Mesendoderm (in vitro differentiated cells): ENCODE measurements at regions not wholly inside any gene's neighbourhood (a gene's known extent, or its start where the extent isn't known, plus 50 kb on each side); places are given as distances from the start of the nearest gene placed in this dataset.

Experiments
- DNase-seq: peaks from one replicate; pipeline ENCODE4 v3.0.0; 2013
- H2AK5ac ChIP-seq: 2 replicates; pipeline ENCODE4 v1.6.1; 2013; ENCODE audit warnings: low read length, inconsistent platforms
- H2BK120ac ChIP-seq: 2 replicates; pipeline ENCODE4 v1.6.1; 2013; ENCODE audit warnings: low read depth, mild to moderate bottlenecking, low read length, moderate library complexity, mixed read lengths
- H2BK15ac ChIP-seq: replicated peaks from 2 replicates; pipeline ENCODE4 v1.6.1; 2013; ENCODE audit warnings: low read depth, mild to moderate bottlenecking, moderate library complexity
- H2BK5ac ChIP-seq: 2 replicates; pipeline ENCODE4 v1.6.1; 2013; ENCODE audit warnings: low read length, inconsistent platforms
- H3K18ac ChIP-seq: 2 replicates; pipeline ENCODE4 v1.6.1; 2013; ENCODE audit warnings: mild to moderate bottlenecking, low read length, mixed read lengths
- H3K23ac ChIP-seq: one replicate; pipeline ENCODE4 v1.6.1; 2013; ENCODE audit warnings: low read length
- H3K27ac ChIP-seq: 2 replicates; pipeline ENCODE4 v1.5.1; 2013; ENCODE audit warnings: low read depth, mild to moderate bottlenecking, inconsistent platforms, low read length, moderate library complexity
- H3K27me3 ChIP-seq: 2 replicates; pipeline ENCODE4 v1.6.1; 2013; ENCODE audit warnings: low read length, control low read depth, mild to moderate bottlenecking, inconsistent platforms; ENCODE audit not compliant: insufficient read depth, poor library complexity
- H3K36me3 ChIP-seq: 2 replicates; pipeline ENCODE4 v1.6.1; 2013; ENCODE audit warnings: low read length, inconsistent platforms; ENCODE audit not compliant: control insufficient read depth, insufficient read depth
- H3K4ac ChIP-seq: one replicate; pipeline ENCODE4 v1.6.1; 2013; ENCODE audit warnings: low read depth, mild to moderate bottlenecking, low read length, moderate library complexity
- H3K4me1 ChIP-seq: 2 replicates; pipeline ENCODE4 v1.6.1; 2013; ENCODE audit warnings: low read depth, low read length, inconsistent platforms; ENCODE audit not compliant: control insufficient read depth
- H3K4me2 ChIP-seq: 2 replicates; pipeline ENCODE4 v1.6.1; 2013; ENCODE audit warnings: low read length
- H3K4me3 ChIP-seq: 2 replicates; pipeline ENCODE4 v1.5.1; 2013; ENCODE audit warnings: mild to moderate bottlenecking, low read length
- H3K56ac ChIP-seq: one replicate; pipeline ENCODE4 v1.6.1; 2013; ENCODE audit warnings: low read length
- H3K79me1 ChIP-seq: 2 replicates; pipeline ENCODE4 v1.6.1; 2013; ENCODE audit warnings: low read length, inconsistent platforms
- H3K79me2 ChIP-seq: 2 replicates; pipeline ENCODE4 v1.6.1; 2013; ENCODE audit warnings: mild to moderate bottlenecking, low read length; ENCODE audit not compliant: control insufficient read depth, insufficient read depth
- H3K9ac ChIP-seq: 2 replicates; pipeline ENCODE4 v1.6.1; 2013; ENCODE audit warnings: low read length, inconsistent platforms
- H4K5ac ChIP-seq: one replicate; pipeline ENCODE4 v1.6.1; 2013; ENCODE audit warnings: low read length
- H4K8ac ChIP-seq: one replicate; pipeline ENCODE4 v1.6.1; 2013; ENCODE audit warnings: low read depth, mild to moderate bottlenecking, control low read depth, low read length, moderate library complexity
- WGBS: extraction: QIAGEN DNeasy Blood & Tissue Kit; methylation state at CpG from one replicate; pipeline ENCODE4 v1.1.7; 2013; ENCODE audit warnings: low lambda C conversion rate, missing lambda C conversion rate; ENCODE audit not compliant: insufficient coverage; ENCODE audit errors: extremely low coverage; 5-methylcytosine and 5-hydroxymethylcytosine counted together

DNA sequence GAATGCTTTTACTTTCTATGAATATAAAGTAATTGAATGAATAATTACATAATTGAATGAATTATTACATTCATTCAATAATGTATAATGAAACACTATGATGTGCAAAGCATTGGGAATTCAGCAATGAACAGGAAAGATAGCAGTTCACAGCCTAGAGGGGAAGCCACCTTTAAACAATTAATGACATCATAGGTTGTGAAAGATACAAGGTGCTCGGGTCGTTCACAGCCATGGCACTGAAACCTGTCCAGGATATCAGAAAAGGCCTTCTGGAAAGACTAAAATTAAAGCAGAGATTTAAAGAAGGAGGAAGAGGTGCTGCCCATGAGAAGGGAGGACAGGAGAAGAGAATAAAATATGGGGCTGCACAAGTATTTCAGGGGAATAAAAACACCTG is 171.4 kb upstream of the KLF4 start:
- Histone ChIP-seq H3K36me3 (no peaks in the 10 kb centered on the region), H3K79me1 (no peaks in the 10 kb centered on the region), H4K8ac (no peak overlapping the region), H2BK15ac (no peak overlapping the region), H3K56ac (no peak overlapping the region), H2AK5ac (no peak overlapping the region), H3K9ac (no peak overlapping the region), H3K4me2 (no peak overlapping the region), H3K23ac (no peak overlapping the region), H3K79me2 (no peaks in the 10 kb centered on the region), H2BK120ac (no peak overlapping the region), H3K4me1 (no peaks in the 10 kb centered on the region), H3K4ac (no peak overlapping the region), H3K27ac (no peak overlapping the region), H2BK5ac (no peak overlapping the region), H3K27me3 (no peaks in the 10 kb centered on the region), H4K5ac (no peak overlapping the region), H3K4me3 (no peak overlapping the region), H3K18ac (no peak overlapping the region)
- DNase-seq: no peak
- no CpG with 5 or more reads among the region's 2 CpGs for WGBS

DNA sequence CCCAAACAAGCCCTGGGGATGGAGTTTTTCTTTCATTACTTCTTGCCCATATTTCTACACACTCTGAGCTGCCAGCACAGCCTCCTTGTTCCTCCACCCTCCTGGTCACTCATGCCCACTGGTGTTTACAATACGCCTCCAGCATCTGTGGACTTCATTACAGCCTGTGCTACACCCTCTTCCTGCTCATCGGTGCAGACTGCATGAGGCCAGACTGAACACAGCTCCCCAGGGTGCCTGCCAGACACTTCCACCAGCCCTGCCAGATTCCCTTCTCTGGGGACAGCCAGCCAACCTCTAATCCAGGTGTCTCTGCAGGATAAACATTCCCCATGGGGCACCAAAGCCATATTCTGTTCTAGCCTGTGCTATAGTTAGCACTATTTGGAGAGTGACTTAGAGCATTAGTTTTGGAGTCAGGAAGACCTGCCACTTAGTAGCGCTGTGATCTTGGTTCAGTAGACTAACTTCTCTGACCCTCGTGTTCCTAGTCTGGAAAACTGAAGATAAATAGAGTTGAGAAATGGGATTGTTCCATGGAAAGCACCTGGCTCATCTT is 163.8 kb upstream of the KLF4 start:
- H2AK5ac ChIP-seq: no peak overlapping the region
- DNase-seq: no peak
- no peak overlapping the region for H3K4me2 ChIP-seq
- no peaks in the 10 kb centered on the region for H3K36me3 ChIP-seq
- no peak overlapping the region for H3K56ac ChIP-seq
- no peaks in the 10 kb centered on the region for H3K4me1 ChIP-seq
- H3K79me1 ChIP-seq: no peaks in the 10 kb centered on the region
- H3K4ac ChIP-seq: no peak overlapping the region
- no peak overlapping the region for H2BK5ac ChIP-seq
- H2BK15ac ChIP-seq: no peak overlapping the region
- no peak overlapping the region for H3K9ac ChIP-seq
- H2BK120ac ChIP-seq: no peak overlapping the region
- H3K18ac ChIP-seq: no peak overlapping the region
- H3K4me3 ChIP-seq: no peak overlapping the region
- H3K23ac ChIP-seq: no peak overlapping the region
- no peaks in the 10 kb centered on the region for H3K79me2 ChIP-seq
- no CpG with 5 or more reads among the region's 4 CpGs for WGBS
- H3K27ac ChIP-seq: no peak overlapping the region
- no peaks in the 10 kb centered on the region for H3K27me3 ChIP-seq
- no peak overlapping the region for H4K5ac ChIP-seq
- no peak overlapping the region for H4K8ac ChIP-seq

DNA sequence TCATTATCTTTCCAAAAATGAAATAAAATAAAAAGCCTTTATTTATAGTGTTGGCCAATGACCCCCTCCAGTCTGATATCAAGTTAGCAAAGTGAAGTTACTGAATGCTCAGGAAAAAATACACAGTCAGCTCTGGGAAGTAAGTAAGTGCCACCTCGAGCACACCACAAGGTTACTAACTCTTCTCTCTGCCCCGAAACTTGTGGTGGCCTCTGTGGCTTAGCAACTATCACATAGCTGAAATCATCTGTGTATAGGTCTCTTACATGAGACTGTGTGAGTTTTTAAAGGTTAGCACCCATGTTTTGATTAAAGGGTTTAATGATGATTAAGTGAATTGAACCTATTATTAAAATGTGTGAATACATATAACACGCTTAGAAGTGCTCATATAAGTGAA is 161.4 kb upstream of the KLF4 start:
- H3K4ac ChIP-seq: no peak overlapping the region
- no peak overlapping the region for H3K18ac ChIP-seq
- no peaks in the 10 kb centered on the region for H3K27me3 ChIP-seq
- H3K4me3 ChIP-seq: no peak overlapping the region
- H3K36me3 ChIP-seq: no peaks in the 10 kb centered on the region
- no peak overlapping the region for H3K56ac ChIP-seq
- H3K79me1 ChIP-seq: no peaks in the 10 kb centered on the region
- no peak overlapping the region for H2AK5ac ChIP-seq
- DNase-seq: no peak
- no peak overlapping the region for H2BK5ac ChIP-seq
- H4K8ac ChIP-seq: no peak overlapping the region
- no peak overlapping the region for H3K4me2 ChIP-seq
- H3K27ac ChIP-seq: no peak overlapping the region
- no peaks in the 10 kb centered on the region for H3K4me1 ChIP-seq
- H4K5ac ChIP-seq: no peak overlapping the region
- no peak overlapping the region for H3K9ac ChIP-seq
- no peak overlapping the region for H3K23ac ChIP-seq
- H2BK120ac ChIP-seq: no peak overlapping the region
- 100% methylated on average over 1 of the region's 3 CpGs for WGBS
- H3K79me2 ChIP-seq: no peaks in the 10 kb centered on the region
- no peak overlapping the region for H2BK15ac ChIP-seq

DNA sequence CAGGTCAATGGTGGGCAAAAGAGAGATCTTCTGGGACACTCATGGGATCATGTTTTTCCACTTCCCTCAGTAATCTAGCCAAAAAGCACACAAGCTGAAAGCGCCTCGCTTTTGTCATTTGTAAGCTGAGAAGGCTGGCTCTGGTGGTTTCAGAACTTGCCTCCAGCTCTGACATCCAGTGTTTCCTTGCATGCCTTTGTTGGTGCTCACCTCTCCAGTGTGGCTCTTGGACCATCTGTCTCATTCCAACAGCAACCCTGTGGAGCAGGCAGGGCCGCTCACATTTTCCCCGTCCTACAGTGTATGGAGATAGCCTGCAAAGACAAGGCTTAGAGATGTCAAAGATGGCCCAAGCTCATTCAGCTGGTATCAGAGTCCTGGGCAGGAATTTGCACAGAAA is 160.8 kb upstream of the KLF4 start:
- Histone ChIP-seq H3K36me3 (no peaks in the 10 kb centered on the region), H2BK5ac (no peak overlapping the region), H3K79me1 (no peaks in the 10 kb centered on the region), H3K27me3 (no peaks in the 10 kb centered on the region), H3K18ac (no peak overlapping the region), H4K5ac (no peak overlapping the region), H3K56ac (no peak overlapping the region), H3K4ac (no peak overlapping the region), H3K79me2 (no peaks in the 10 kb centered on the region), H3K4me2 (no peak overlapping the region), H2BK15ac (no peak overlapping the region), H3K23ac (no peak overlapping the region), H3K4me3 (no peak overlapping the region), H4K8ac (no peak overlapping the region), H2AK5ac (no peak overlapping the region), H3K27ac (no peak overlapping the region), H2BK120ac (no peak overlapping the region), H3K4me1 (no peaks in the 10 kb centered on the region), H3K9ac (no peak overlapping the region)
- WGBS: no CpG with 5 or more reads among the region's 4 CpGs
- DNase-seq: no peak

DNA sequence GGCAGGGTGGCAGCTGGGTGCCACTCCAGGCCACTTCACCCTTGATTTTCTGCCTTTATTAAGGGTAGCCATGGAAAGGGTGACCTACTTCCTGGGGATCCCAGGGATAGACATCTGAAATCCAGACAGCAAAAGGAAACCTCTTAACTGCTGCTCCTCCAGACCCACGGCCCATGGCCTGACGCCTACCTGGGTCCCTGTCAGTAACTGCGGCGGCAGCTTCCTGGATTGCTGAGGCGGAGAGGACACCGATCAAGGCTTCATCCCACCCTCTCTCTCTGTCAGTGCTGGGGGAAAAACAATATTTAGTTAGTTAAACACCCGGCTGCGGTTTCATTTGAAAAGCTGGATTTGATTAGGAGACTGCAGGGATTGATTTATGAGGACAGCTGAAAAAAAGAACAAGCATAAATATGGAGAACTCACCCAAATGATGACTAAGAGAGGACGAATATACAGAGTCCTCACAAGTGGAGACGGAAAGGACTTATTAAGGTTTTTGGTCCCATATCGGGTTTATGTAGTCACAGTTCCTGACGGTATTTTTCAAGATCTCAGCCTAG is 158.7 kb upstream of the KLF4 start:
- no peak overlapping the region for H2BK15ac ChIP-seq
- no peaks in the 10 kb centered on the region for H3K79me1 ChIP-seq
- H3K27me3 ChIP-seq: no peaks in the 10 kb centered on the region
- WGBS: no CpG with 5 or more reads among the region's 12 CpGs
- H3K79me2 ChIP-seq: no peaks in the 10 kb centered on the region
- no peak overlapping the region for H3K9ac ChIP-seq
- no peak overlapping the region for H4K5ac ChIP-seq
- no peak overlapping the region for H3K18ac ChIP-seq
- no peak overlapping the region for H3K4ac ChIP-seq
- no peak overlapping the region for H2AK5ac ChIP-seq
- H2BK5ac ChIP-seq: no peak overlapping the region
- no peak overlapping the region for H3K23ac ChIP-seq
- H3K4me3 ChIP-seq: no peak overlapping the region
- no peak overlapping the region for H2BK120ac ChIP-seq
- no peak for DNase-seq
- no peaks in the 10 kb centered on the region for H3K36me3 ChIP-seq
- H3K56ac ChIP-seq: no peak overlapping the region
- no peak overlapping the region for H3K27ac ChIP-seq
- H3K4me2 ChIP-seq: no peak overlapping the region
- H4K8ac ChIP-seq: no peak overlapping the region
- no peaks in the 10 kb centered on the region for H3K4me1 ChIP-seq

DNA sequence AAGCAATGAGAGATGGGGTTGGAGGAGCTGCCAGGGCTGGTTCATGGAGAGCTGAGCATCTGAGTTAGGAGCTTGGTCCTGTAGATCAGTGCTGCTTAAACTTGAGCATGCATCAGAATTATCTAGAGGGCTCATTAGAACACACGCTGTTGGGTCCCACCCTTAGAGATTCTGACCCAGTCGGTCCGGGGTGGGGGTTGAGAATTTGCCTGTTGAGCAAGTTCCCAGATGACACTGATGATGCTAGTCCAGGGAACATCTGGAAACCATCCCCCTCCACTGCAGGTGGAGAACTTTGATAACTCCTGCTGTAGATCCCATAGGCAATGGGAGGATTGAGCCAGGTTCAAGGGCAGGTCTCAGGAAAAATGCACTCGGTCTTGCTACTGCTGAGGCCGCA is 158.0 kb upstream of the KLF4 start:
- H3K36me3 ChIP-seq: no peaks in the 10 kb centered on the region
- no peak overlapping the region for H2BK15ac ChIP-seq
- H2BK5ac ChIP-seq: no peak overlapping the region
- no peak overlapping the region for H2BK120ac ChIP-seq
- H3K79me2 ChIP-seq: no peaks in the 10 kb centered on the region
- H3K4me3 ChIP-seq: no peak overlapping the region
- H3K4ac ChIP-seq: no peak overlapping the region
- no peak overlapping the region for H4K8ac ChIP-seq
- H3K27me3 ChIP-seq: no peaks in the 10 kb centered on the region
- no peak overlapping the region for H3K18ac ChIP-seq
- H3K56ac ChIP-seq: no peak overlapping the region
- H3K79me1 ChIP-seq: no peaks in the 10 kb centered on the region
- no peak overlapping the region for H2AK5ac ChIP-seq
- H3K9ac ChIP-seq: no peak overlapping the region
- no peaks in the 10 kb centered on the region for H3K4me1 ChIP-seq
- DNase-seq: no peak
- WGBS: no CpG with 5 or more reads among the region's 5 CpGs
- no peak overlapping the region for H3K23ac ChIP-seq
- no peak overlapping the region for H3K27ac ChIP-seq
- no peak overlapping the region for H3K4me2 ChIP-seq
- no peak overlapping the region for H4K5ac ChIP-seq
